HFF-Myc (cell line): ENCODE measurements at regions not wholly inside any gene's neighbourhood (a gene's known extent, or its start where the extent isn't known, plus 50 kb on each side); places are given as distances from the start of the nearest gene placed in this dataset.

Experiments
- DNase-seq: peaks from one replicate; pipeline ENCODE4 v3.0.0-alpha.2; 2011; ENCODE audit warnings: low read depth; ENCODE audit errors: extremely low read depth
- H3K4me3 ChIP-seq: replicated peaks from 2 replicates; pipeline ENCODE4 v1.5.1; 2011; ENCODE audit warnings: low read depth, mild to moderate bottlenecking, control low read depth, low read length
- CTCF ChIP-seq: IDR thresholded peaks from 2 replicates; pipeline ENCODE4 v1.5.1; 2012; ENCODE audit warnings: mild to moderate bottlenecking, low read depth, low read length, control low read depth; ENCODE audit errors: missing control alignments

DNA sequence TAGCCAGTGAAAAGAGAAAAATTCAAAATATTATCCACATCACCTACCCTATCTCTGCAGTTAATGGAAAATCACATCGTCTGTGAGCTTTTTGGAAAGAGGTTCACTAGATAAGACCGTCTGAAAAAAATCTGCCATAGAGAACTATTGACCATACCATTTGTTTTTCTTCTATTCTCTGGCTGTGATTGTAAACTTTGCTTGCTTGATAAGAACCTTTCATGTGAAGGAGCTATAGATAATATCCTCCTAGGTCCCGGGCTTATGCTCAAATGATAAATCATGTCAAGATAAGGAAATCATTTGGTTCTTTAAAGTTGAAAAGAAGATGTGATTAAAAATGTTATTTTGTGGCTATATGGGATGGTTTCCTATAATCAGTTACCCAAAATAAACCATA, 369.9 kb downstream of the SIPA1L2 start:
- no peak for DNase-seq
- TF ChIP-seq CTCF: no peak
- H3K4me3 ChIP-seq: no peak overlapping the region

- H3K4me3 ChIP-seq: no peak overlapping the region
- TF ChIP-seq CTCF: no peak
- no peak for DNase-seq
Measured at GRCh38 chr1:232259333-232259732, 370.6 kb downstream of the SIPA1L2 start.

DNA sequence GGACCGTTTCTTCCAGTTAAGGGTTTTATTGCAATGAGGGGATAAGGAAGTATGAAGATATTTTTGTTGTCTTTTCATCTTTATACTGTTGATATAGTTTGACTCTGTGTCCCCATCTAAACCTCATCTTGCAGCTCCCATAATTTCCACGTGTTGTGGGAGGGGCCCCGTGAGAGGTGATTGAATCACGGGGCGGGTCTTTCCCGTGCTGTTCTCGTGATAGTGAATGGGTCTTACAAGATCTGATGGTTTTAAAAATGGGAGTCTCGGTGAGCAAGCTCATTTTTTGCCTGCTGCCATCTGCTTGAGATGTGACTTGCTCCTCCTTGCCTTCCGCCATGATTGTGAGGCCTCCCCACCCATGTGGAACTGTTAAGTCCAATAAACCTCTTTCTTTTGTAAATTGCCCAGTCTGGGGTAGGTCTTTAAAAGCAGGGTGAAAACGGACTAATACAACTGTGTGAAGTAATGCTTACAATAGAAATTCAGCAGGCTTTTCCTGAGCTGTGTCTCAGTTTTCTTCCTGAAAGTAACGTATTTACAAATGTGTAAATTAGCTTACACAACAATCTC, 377.3 kb downstream of the SIPA1L2 start:
- no peak for TF ChIP-seq CTCF
- DNase-seq: no peak
- H3K4me3 ChIP-seq: no peak overlapping the region

- H3K4me3 ChIP-seq: no peak overlapping the region
- TF ChIP-seq CTCF: no peak
- DNase-seq: no peak
Measured at GRCh38 chr1:232250838-232251237, 379.1 kb downstream of the SIPA1L2 start.

GRCh38 chr1:232249861-232250777, 379.8 kb downstream of the SIPA1L2 start:
- DNase-seq: no peak
- TF ChIP-seq CTCF: no peak
- no peak overlapping the region for H3K4me3 ChIP-seq

DNA sequence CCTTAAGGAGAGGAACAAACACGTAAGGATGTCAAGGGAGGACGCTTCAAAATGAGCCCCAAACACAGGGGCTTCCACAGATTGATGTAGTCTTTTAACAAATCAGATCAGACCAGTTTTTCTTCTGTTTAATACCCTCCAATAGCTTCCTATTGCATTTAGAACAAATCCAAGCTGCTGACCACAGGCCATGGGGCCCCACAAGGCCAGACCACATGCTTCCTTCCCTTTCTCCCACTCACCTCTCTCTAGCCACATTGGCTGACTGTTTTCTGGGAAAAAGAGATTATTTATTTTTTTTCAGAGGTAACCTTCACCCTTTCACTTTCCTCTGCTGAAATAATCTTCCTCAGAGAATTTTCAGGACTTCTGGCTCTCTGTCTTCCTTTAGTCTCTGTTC, 380.6 kb downstream of the SIPA1L2 start:
- no peak for DNase-seq
- no peak for TF ChIP-seq CTCF
- no peak overlapping the region for H3K4me3 ChIP-seq
